Endothelial cell of umbilical vein (primary cell): ENCODE measurements at regions not wholly inside any gene's neighbourhood (a gene's known extent, or its start where the extent isn't known, plus 50 kb on each side); places are given as distances from the start of the nearest gene placed in this dataset.

Experiments used
- BruUV-seq: library from RNA; stranded (reverse); fragments of 400-500 nt; replicated peaks from 2 replicates; lab custom pipeline; 2021; lab: Mats Ljungman, UMichigan
- CTCF ChIA-PET: fragments of 300-600, 350-600 bp; sonication (Branson Sonifier 250); formaldehyde crosslinking; loops from one replicate; lab custom pipeline; 2021; ENCODE audit warnings: antibody characterized with exemption, inconsistent platforms; lab: Charles Lee
- POLR2A ChIA-PET: fragments of 300-600, 350-600 bp; sonication (Branson Sonifier 250); formaldehyde crosslinking; loops from one replicate; lab custom pipeline; 2021; ENCODE audit warnings: antibody characterized with exemption, inconsistent platforms; lab: Charles Lee
- DNase-seq: peaks from one replicate; pipeline ENCODE4 v3.0.0-alpha.2; 2011; ENCODE audit warnings: low read depth, low spot score
- FAIRE-seq: peaks from 2 replicates; lab custom pipeline; 2011; peaks lifted over from hg19 to GRCh38; lab: Jason Lieb, UNC
- H2AFZ ChIP-seq: 2 replicates; pipeline ENCODE4 v1.6.0; 2012; ENCODE audit warnings: low read depth, low read length, control low read depth, inconsistent platforms
- H3K27ac ChIP-seq: 2 replicates; pipeline ENCODE4 v1.5.1; 2011; ENCODE audit warnings: low read depth, mild to moderate bottlenecking, control low read depth, low read length, moderate library complexity; ENCODE audit not compliant: insufficient read depth
- H3K27me3 ChIP-seq, 2 experiments: 2 replicates each; pipeline versions ENCODE4 v1.6.0 to v1.6.1; 2011; ENCODE audit warnings: low read length in 2 of 2, mixed read lengths in 1 of 2; ENCODE audit not compliant: control insufficient read depth in 2 of 2, insufficient read depth in 2 of 2
- H3K36me3 ChIP-seq, 2 experiments: 2 replicates in 1 of 2; 3 replicates in 1 of 2; pipeline ENCODE4 v1.5.1; 2011; ENCODE audit warnings: low read length in 2 of 2, mild to moderate bottlenecking in 1 of 2, moderate library complexity in 1 of 2; ENCODE audit not compliant: control insufficient read depth in 2 of 2, insufficient read depth in 2 of 2; ENCODE audit errors: extremely low read depth in 1 of 2
- H3K4me1 ChIP-seq: 3 replicates; pipeline ENCODE4 v1.5.1; 2011; ENCODE audit warnings: mild to moderate bottlenecking, low read length; ENCODE audit not compliant: control insufficient read depth, insufficient read depth; ENCODE audit errors: extremely low read depth
- H3K4me2 ChIP-seq: 2 replicates; pipeline ENCODE4 v1.6.1; 2011; ENCODE audit warnings: low read length, control low read depth, mixed read lengths; ENCODE audit not compliant: insufficient read depth
- H3K4me3 ChIP-seq, 3 experiments: fragments of 200-600 bp in 1 of 3; sonication (generic), shearing (Covaris generic) in 1 of 3; replicated peaks in 1 of 3; 2 replicates each; pipeline ENCODE4 v1.5.1; 2011 to 2016; ENCODE audit warnings: control low read depth in 3 of 3, low read length in 3 of 3, mild to moderate bottlenecking in 2 of 3, inconsistent platforms in 1 of 3, low read depth in 1 of 3, moderate library complexity in 1 of 3; ENCODE audit not compliant: insufficient read depth in 1 of 3
- H3K79me2 ChIP-seq: 2 replicates; pipeline ENCODE4 v1.6.0; 2012; ENCODE audit warnings: low read length, inconsistent platforms; ENCODE audit not compliant: control insufficient read depth, insufficient read depth
- H3K9ac ChIP-seq: replicated peaks from 2 replicates; pipeline ENCODE3; 2011; ENCODE audit warnings: low read length, control low read depth; ENCODE audit not compliant: insufficient read depth; ENCODE audit errors: extremely low read depth
- H3K9me1 ChIP-seq: replicated peaks from 3 replicates; pipeline ENCODE4 v1.6.0; 2011; ENCODE audit warnings: mild to moderate bottlenecking, low read length; ENCODE audit not compliant: control insufficient read depth, insufficient read depth; ENCODE audit errors: extremely low read depth
- H3K9me3 ChIP-seq: replicated peaks from 2 replicates; pipeline ENCODE4 v1.5.1; 2012; ENCODE audit warnings: low read length, inconsistent platforms; ENCODE audit not compliant: control insufficient read depth, insufficient read depth
- H4K20me1 ChIP-seq: replicated peaks from 2 replicates; pipeline ENCODE3; 2011; ENCODE audit warnings: mild to moderate bottlenecking, low read length; ENCODE audit not compliant: control insufficient read depth, insufficient read depth; ENCODE audit errors: extremely low read depth
- CTCF ChIP-seq, 2 donors: IDR thresholded peaks; 1 replicate in 1 of 2; 2 replicates in 1 of 2; pipeline ENCODE4 v1.5.1; 2011; ENCODE audit warnings: low read length in 2 of 2, mild to moderate bottlenecking in 2 of 2, moderate library complexity in 2 of 2, control low read depth in 1 of 2, inconsistent platforms in 1 of 2, low read depth in 1 of 2; ENCODE audit not compliant: insufficient read depth in 1 of 2; ENCODE audit errors: extremely low read depth in 1 of 2
- EZH2 ChIP-seq: IDR thresholded peaks from 2 replicates; pipeline ENCODE4 v1.6.1; 2012; ENCODE audit warnings: borderline replicate concordance, low read depth, mild to moderate bottlenecking, moderate library complexity, low read length, inconsistent platforms; ENCODE audit not compliant: severe bottlenecking
- FOS ChIP-seq: IDR thresholded peaks from 2 replicates; pipeline ENCODE4 v1.6.1; 2011; ENCODE audit warnings: mild to moderate bottlenecking, low read length, moderate library complexity, borderline replicate concordance; ENCODE audit not compliant: insufficient read depth
- GATA2 ChIP-seq: IDR thresholded peaks from 2 replicates; pipeline ENCODE4 v1.7.0; 2011; ENCODE audit warnings: low read depth, mild to moderate bottlenecking, moderate library complexity, mixed read lengths, low read length; ENCODE audit not compliant: insufficient read length, insufficient read depth
- JUN ChIP-seq: IDR thresholded peaks from 2 replicates; pipeline ENCODE4 v1.6.1; 2011; ENCODE audit warnings: borderline replicate concordance, low read depth; ENCODE audit not compliant: insufficient read length, insufficient read depth
- MAX ChIP-seq: IDR thresholded peaks from 2 replicates; pipeline ENCODE4 v1.6.1; 2011; ENCODE audit not compliant: insufficient read depth, insufficient read length
- MYC ChIP-seq: IDR thresholded peaks from one replicate; pipeline ENCODE4 v1.6.1; 2011; ENCODE audit warnings: mild to moderate bottlenecking, low read depth, low read length
- POLR2A ChIP-seq: IDR thresholded peaks from 2 replicates; pipeline ENCODE4 v1.6.1; 2012; ENCODE audit warnings: low read depth, mild to moderate bottlenecking, control low read depth, low read length
- POLR2AphosphoS5 ChIP-seq: IDR thresholded peaks from 2 replicates; pipeline ENCODE4 v1.6.1; 2012; ENCODE audit warnings: low read depth, mild to moderate bottlenecking, control low read depth, low read length, moderate library complexity; ENCODE audit not compliant: insufficient read depth
- dilution Hi-C: fragments of 300-500 bp; cut with MboI; formaldehyde crosslinking; loops from one replicate; pipeline ENCODE4 v1.15.0; 2019; ENCODE audit warnings: low sequenced_read_pairs; ENCODE audit not compliant: extremely low pct_ligation_motif_present
- intact Hi-C: fragments of 100-400 bp; cut with micrococcal nuclease; formaldehyde crosslinking; loops from one replicate; pipeline ENCODE4 v1.10.0; 2022

GRCh38 chrX:69291116-69291515 lies 125.9 kb upstream of the PJA1 start:
- Histone ChIP-seq H3K9ac (no peak overlapping the region), H3K27ac (no peak overlapping the region), H3K4me2 (no peak overlapping the region), H3K9me3 (no peaks in the 10 kb centered on the region), H3K79me2 (no peaks in the 10 kb centered on the region), H3K4me1 (no peaks in the 10 kb centered on the region), H3K36me3 (no peaks in the 10 kb centered on the region), H3K4me3 (no peak overlapping the region), H4K20me1 (no peaks in the 10 kb centered on the region), H3K27me3 (no peaks in the 10 kb centered on the region), H2AFZ (no peak overlapping the region), H3K9me1 (no peaks in the 10 kb centered on the region)
- CTCF ChIA-PET = no interaction called here
- no peak for DNase-seq
- dilution Hi-C loops = no loop called here
- TF ChIP-seq GATA2 (no peak), JUN (no peak), MYC (no peak), EZH2 (no peak), CTCF (IDR thresholded peaks at IDR 0.05; ENCODE audit: extremely low read depth in 1 of 2, insufficient read depth in 1 of 2, low read depth in 1 of 2, low read length in 2 of 2) (no peak), POLR2A (no peak), POLR2AphosphoS5 (no peak), MAX (no peak), FOS (no peak)
- intact Hi-C loops = no loop called here
- POLR2A ChIA-PET = no interaction called here
- FAIRE-seq = no peak
- no TSS peak for BruUV-seq
